Skeletal muscle tissue (tissue), 3 donors: ENCODE measurements at regions not wholly inside any gene's neighbourhood (a gene's known extent, or its start where the extent isn't known, plus 50 kb on each side); places are given as distances from the start of the nearest gene placed in this dataset.

Experiments used
- H3K27ac ChIP-seq: one replicate; pipeline ENCODE4 v1.7.0; 2013; ENCODE audit warnings: mild to moderate bottlenecking, low read depth, low read length, inconsistent platforms
- H3K27me3 ChIP-seq, 3 donors: one replicate each; pipeline ENCODE4 v1.7.0; 2013; ENCODE audit warnings: low read length in 3 of 3; ENCODE audit not compliant: control insufficient read depth in 3 of 3, insufficient read depth in 3 of 3
- H3K36me3 ChIP-seq, 3 donors: one replicate each; pipeline ENCODE4 v1.7.0; 2013; ENCODE audit warnings: low read length in 3 of 3; ENCODE audit not compliant: control insufficient read depth in 3 of 3, insufficient read depth in 3 of 3
- H3K4me1 ChIP-seq, 3 donors: one replicate each; pipeline ENCODE4 v1.7.0; 2013; ENCODE audit warnings: low read length in 3 of 3, mild to moderate bottlenecking in 3 of 3; ENCODE audit not compliant: control insufficient read depth in 3 of 3, insufficient read depth in 3 of 3
- H3K4me3 ChIP-seq, 3 donors: one replicate each; pipeline ENCODE4 v1.7.0; 2013; ENCODE audit warnings: low read length in 3 of 3
- H3K9ac ChIP-seq, 3 donors: one replicate each; pipeline ENCODE4 v1.7.0; 2013; ENCODE audit warnings: low read length in 3 of 3, mild to moderate bottlenecking in 3 of 3, moderate library complexity in 2 of 3, low read depth in 1 of 3
- H3K9me3 ChIP-seq, 3 donors: one replicate each; pipeline ENCODE4 v1.7.0; 2013; ENCODE audit warnings: low read length in 3 of 3; ENCODE audit not compliant: control insufficient read depth in 3 of 3
- donor health status: Osteomylitis.

DNA sequence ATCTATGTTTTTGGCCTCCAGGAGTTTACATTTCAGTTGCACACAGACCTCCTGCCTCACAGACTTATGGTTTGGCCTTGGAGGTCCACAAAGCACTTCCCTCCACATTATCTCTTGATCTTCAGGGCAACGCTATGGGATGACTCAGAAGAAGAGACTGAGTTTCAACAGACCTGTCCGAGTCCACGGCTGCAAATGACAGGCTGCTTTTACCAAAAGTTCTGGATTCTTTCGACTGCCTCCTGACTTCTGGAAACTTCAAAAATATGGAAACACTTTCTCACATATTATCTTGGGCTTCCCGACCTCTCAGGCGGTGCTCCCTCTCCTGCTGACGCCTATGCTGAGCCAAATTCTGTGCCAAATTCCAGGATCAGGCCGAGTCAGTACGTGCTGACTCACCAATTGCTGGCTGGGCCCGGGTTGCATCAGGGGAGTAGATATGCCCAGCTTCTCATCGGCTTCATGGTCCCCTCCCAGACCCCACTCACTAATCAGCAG is 190.2 kb downstream of the BMP7 start:
- Histone ChIP-seq H3K4me1 (no peaks in the 10 kb centered on the region), H3K9ac (no peak overlapping the region), H3K27me3 (peaks cover 21 to 38% (median 27%) of the 10 kb centered on the region in 3 donors), H3K4me3 (no peak overlapping the region), H3K9me3 (peaks cover 6 to 24% (median 7%) of the 10 kb centered on the region in 3 donors), H3K36me3 (no peaks in the 10 kb centered on the region), H3K27ac (no peak overlapping the region)

- Histone ChIP-seq H3K36me3 (no peaks in the 10 kb centered on the region), H3K9me3 (peaks cover 6 to 24% (median 7%) of the 10 kb centered on the region in 3 donors), H3K27me3 (peaks cover 13 to 34% (median 27%) of the 10 kb centered on the region in 3 donors), H3K9ac (no peak overlapping the region), H3K27ac (no peak overlapping the region), H3K4me3 (no peak overlapping the region), H3K4me1 (no peaks in the 10 kb centered on the region)
These were observed 189.5 kb downstream of the BMP7 start for GRCh38 chr20:57076951-57077350.

- peaks cover 6 to 24% (median 10%) of the 10 kb centered on the region in 3 donors for H3K9me3 ChIP-seq
- no peaks in the 10 kb centered on the region for H3K4me1 ChIP-seq
- H3K9ac ChIP-seq, result no peak overlapping the region
- peaks cover 3 to 27% (median 26%) of the 10 kb centered on the region in 3 donors for H3K27me3 ChIP-seq
- peak overlapping the region in 1 of 3 donors; percentile 27 for H3K4me3 ChIP-seq
- H3K36me3 ChIP-seq, result no peaks in the 10 kb centered on the region
- no peak overlapping the region for H3K27ac ChIP-seq
These were observed 188.3 kb downstream of the BMP7 start for GRCh38 chr20:57078116-57078515.

DNA sequence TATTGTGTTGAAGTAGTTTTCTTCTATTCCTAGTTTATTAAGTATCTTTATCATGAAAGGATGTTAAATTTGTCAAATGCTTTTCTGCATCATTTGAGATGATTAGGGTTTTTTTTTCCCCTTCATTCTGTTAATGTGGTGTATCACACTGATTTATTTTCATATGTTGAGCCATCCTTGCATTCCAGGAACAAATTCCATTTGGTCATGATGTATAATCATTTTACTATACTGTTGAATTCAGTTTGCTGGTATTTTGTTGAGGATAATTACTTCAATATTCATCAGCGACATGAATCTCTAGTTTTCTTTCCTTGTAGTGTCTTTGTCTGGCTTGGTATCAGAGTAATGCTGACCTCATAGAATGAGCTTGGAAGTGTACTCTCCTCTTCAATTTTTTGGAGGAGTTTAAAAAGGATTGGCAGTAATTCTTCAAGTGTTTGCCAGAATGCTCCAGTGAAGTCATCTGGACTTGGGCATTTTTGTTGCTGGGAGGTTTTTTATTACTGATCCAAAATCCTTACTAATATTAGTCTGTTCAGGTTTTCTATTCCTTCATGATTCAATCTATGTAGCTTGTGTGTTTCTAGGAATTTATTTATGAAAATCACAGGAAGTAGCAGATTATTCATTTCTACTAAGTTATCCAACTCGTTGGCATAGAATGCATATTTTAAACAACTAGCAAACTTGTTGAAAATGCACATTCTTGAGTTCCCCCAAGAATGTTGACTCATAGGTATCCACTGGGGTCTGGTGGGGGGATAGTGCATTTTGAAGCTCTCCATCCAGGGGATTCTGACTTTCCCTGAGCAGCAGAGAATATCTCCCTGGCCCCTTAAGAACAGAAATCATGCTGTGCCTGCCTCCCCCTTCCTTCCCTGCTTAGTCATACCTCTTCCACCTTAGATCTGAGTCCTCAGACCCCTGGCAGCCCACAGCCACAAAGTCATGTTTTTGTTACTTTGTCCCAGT is 187.1 kb downstream of the BMP7 start:
- no peak overlapping the region for H3K9ac ChIP-seq
- H3K27ac ChIP-seq, result no peak overlapping the region
- no peaks in the 10 kb centered on the region for H3K4me1 ChIP-seq
- no peaks in the 10 kb centered on the region for H3K36me3 ChIP-seq
- H3K27me3 ChIP-seq, result peaks cover 3 to 23% (median 16%) of the 10 kb centered on the region in 3 donors
- peaks cover 6 to 24% (median 12%) of the 10 kb centered on the region in 3 donors for H3K9me3 ChIP-seq
- no peak overlapping the region for H3K4me3 ChIP-seq

DNA sequence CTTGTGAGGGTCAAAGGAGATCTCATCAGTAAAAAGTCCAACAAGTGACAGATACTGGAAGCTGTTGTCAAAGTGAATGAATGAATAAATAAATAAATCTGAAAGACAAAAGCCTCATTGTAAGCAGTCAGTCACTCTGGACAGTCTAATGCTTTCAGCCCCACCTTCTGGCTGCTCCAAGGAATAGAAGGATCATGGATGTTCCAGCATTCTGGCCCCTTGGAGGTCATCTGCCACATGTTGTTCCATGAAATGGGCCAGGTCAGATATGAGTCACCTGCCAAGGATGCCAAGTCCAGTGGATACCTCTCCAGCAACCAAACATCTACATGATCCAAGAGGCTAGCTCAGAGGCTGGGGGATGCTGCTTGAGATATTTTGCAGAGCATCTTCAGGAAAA is 185.6 kb downstream of the BMP7 start:
- Histone ChIP-seq H3K4me3 (no peak overlapping the region), H3K27ac (no peak overlapping the region), H3K27me3 (peaks cover 0 to 23% (median 9%) of the 10 kb centered on the region in 3 donors)

DNA sequence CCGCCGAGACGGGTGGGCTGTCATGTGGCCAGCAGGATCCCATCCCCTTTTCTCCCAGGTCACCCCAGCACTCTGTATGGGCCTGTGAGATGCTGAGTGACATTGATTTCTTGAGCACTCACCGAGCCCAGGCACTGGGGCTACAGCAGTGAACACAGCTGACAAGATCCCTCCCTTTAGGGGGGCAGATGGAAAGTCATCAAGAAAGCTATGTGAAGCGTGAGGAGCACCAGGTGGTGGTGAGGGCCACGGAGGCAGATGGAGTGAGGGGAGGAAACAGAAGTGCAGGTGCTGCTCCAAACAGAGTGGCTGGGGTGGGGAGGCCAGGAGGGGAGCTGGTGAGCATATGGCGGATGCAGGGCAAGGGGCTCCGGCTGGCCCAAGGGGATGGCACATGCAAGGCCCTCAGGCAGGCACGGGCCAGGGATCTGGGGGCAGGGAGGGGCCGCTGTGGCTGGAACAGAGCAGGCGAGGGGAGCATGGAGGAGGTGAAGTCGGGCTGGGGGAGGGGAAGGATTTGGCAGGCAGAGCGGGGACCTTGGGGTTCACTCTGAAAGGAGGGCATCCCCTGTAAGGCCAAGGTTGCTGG is 184.0 kb downstream of the BMP7 start:
- no peak overlapping the region for H3K27ac ChIP-seq
- H3K9ac ChIP-seq, result no peak overlapping the region
- H3K4me3 ChIP-seq, result no peak overlapping the region
- peaks cover 0 to 30% (median 14%) of the 10 kb centered on the region in 3 donors for H3K27me3 ChIP-seq
- no peaks in the 10 kb centered on the region for H3K4me1 ChIP-seq
- H3K9me3 ChIP-seq, result peaks cover 4 to 17% (median 12%) of the 10 kb centered on the region in 3 donors
- H3K36me3 ChIP-seq, result no peaks in the 10 kb centered on the region

More for the DNA sequence above, 185.6 kb downstream of the BMP7 start:
- H3K9ac ChIP-seq, result no peak overlapping the region
- H3K4me1 ChIP-seq, result no peaks in the 10 kb centered on the region
- H3K9me3 ChIP-seq, result peaks cover 6 to 24% (median 12%) of the 10 kb centered on the region in 3 donors
- H3K36me3 ChIP-seq, result no peaks in the 10 kb centered on the region

- no peak overlapping the region for H3K27ac ChIP-seq
- no peak overlapping the region for H3K9ac ChIP-seq
- no peak overlapping the region for H3K4me3 ChIP-seq
- no peaks in the 10 kb centered on the region for H3K4me1 ChIP-seq
- peaks cover 0 to 31% (median 19%) of the 10 kb centered on the region in 3 donors for H3K27me3 ChIP-seq
- H3K9me3 ChIP-seq, result peaks cover 2 to 16% (median 14%) of the 10 kb centered on the region in 3 donors
- H3K36me3 ChIP-seq, result no peaks in the 10 kb centered on the region
These were observed 183.4 kb downstream of the BMP7 start for GRCh38 chr20:57083072-57083471.

GRCh38 chr20:57086066-57086465 is 180.4 kb downstream of the BMP7 start:
- Histone ChIP-seq H3K36me3 (no peaks in the 10 kb centered on the region), H3K9me3 (peaks cover 0 to 8% (median 0%) of the 10 kb centered on the region in 3 donors), H3K27me3 (peaks cover 4 to 42% (median 27%) of the 10 kb centered on the region in 3 donors), H3K27ac (no peak overlapping the region), H3K4me3 (no peak overlapping the region), H3K4me1 (no peaks in the 10 kb centered on the region), H3K9ac (no peak overlapping the region)

DNA sequence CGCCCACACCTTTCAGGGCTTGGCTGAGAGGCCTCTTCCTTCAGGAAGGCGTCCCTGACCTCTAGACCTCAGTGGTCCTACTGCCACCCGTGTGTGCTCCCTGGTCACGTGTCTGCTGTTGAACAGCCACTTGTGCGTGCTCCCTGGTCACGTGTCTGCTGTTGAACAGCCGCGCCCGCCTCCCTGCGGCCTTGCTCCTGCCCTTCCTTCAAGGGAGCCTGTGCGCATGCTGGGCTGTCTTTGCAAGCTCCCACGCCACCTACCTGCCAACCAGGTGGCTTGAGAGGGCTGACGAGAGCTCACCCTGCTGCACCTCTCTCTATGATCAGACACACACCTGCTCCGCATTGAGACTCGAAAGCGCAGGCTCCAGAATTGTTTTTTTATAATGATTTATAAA is 179.3 kb downstream of the BMP7 start:
- peaks cover 0 to 6% (median 0%) of the 10 kb centered on the region in 3 donors for H3K9me3 ChIP-seq
- peaks cover 8 to 39% (median 30%) of the 10 kb centered on the region in 3 donors for H3K27me3 ChIP-seq

More for the DNA sequence above, 179.3 kb downstream of the BMP7 start:
- Histone ChIP-seq H3K27ac (no peak overlapping the region), H3K9ac (no peak overlapping the region), H3K36me3 (no peaks in the 10 kb centered on the region), H3K4me3 (no peak overlapping the region), H3K4me1 (peaks cover 0 to 4% (median 0%) of the 10 kb centered on the region in 3 donors)
